ENCODE measurements at regions not wholly inside any gene's neighbourhood (a gene's known extent, or its start where the extent isn't known, plus 50 kb on each side); places are given as distances from the start of the nearest gene placed in this dataset.

GRCh38 chr5:63686181-63686580, 276.1 kb downstream of the HTR1A start:
- Histone ChIP-seq H4K20me1 (ENCODE audit: insufficient read depth) (no peaks in the 10 kb centered on the region), H3K9ac (no peak overlapping the region), H3K79me2 (ENCODE audit: insufficient read depth, low read depth) (no peaks in the 10 kb centered on the region)

GRCh38 chr5:63685454-63685853, 276.8 kb downstream of the HTR1A start:
- no peak overlapping the region for H3K4me3 ChIP-seq (IDR thresholded peaks at IDR 0.05; ENCODE audit: insufficient read depth, low read depth, low read length)
- no peak overlapping the region for H3K27ac ChIP-seq
- no peaks in the 10 kb centered on the region for H3K27me3 ChIP-seq (ENCODE audit: insufficient read depth, low read depth)
- TF ChIP-seq, protein P1, sequence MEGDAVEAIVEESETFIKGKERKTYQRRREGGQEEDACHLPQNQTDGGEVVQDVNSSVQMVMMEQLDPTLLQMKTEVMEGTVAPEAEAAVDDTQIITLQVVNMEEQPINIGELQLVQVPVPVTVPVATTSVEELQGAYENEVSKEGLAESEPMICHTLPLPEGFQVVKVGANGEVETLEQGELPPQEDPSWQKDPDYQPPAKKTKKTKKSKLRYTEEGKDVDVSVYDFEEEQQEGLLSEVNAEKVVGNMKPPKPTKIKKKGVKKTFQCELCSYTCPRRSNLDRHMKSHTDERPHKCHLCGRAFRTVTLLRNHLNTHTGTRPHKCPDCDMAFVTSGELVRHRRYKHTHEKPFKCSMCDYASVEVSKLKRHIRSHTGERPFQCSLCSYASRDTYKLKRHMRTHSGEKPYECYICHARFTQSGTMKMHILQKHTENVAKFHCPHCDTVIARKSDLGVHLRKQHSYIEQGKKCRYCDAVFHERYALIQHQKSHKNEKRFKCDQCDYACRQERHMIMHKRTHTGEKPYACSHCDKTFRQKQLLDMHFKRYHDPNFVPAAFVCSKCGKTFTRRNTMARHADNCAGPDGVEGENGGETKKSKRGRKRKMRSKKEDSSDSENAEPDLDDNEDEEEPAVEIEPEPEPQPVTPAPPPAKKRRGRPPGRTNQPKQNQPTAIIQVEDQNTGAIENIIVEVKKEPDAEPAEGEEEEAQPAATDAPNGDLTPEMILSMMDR (conservative IDR thresholded peaks at IDR 0.05; ENCODE audit: low read depth, low read length) = no peak
- no peaks in the 10 kb centered on the region for H3K4me1 ChIP-seq (ENCODE audit: low read depth, poor library complexity, severe bottlenecking)
- H2AFZ ChIP-seq (ENCODE audit: low read depth) = no peak overlapping the region
- no peak overlapping the region for H3K4me2 ChIP-seq
- no peaks in the 10 kb centered on the region for H4K20me1 ChIP-seq (ENCODE audit: insufficient read depth)
- H3K36me3 ChIP-seq (ENCODE audit: insufficient read depth) = no peaks in the 10 kb centered on the region
- no peak overlapping the region for H3K9ac ChIP-seq
- H3K79me2 ChIP-seq (ENCODE audit: insufficient read depth, low read depth) = no peaks in the 10 kb centered on the region

More at GRCh38 chr5:63686181-63686580, 276.1 kb downstream of the HTR1A start:
- H3K4me3 ChIP-seq (IDR thresholded peaks at IDR 0.05; ENCODE audit: insufficient read depth, low read depth, low read length) = no peak overlapping the region
- H3K27ac ChIP-seq = no peak overlapping the region
- no peaks in the 10 kb centered on the region for H3K36me3 ChIP-seq (ENCODE audit: insufficient read depth)
- H2AFZ ChIP-seq (ENCODE audit: low read depth) = no peak overlapping the region
- H3K27me3 ChIP-seq (ENCODE audit: insufficient read depth, low read depth) = no peaks in the 10 kb centered on the region
- H3K4me2 ChIP-seq = no peak overlapping the region
- H3K4me1 ChIP-seq (ENCODE audit: low read depth, poor library complexity, severe bottlenecking) = no peaks in the 10 kb centered on the region
- TF ChIP-seq, protein P1 (conservative IDR thresholded peaks at IDR 0.05; ENCODE audit: low read depth, low read length) = no peak

GRCh38 chr5:63674881-63675280, 287.4 kb downstream of the HTR1A start:
- H3K27ac ChIP-seq = no peak overlapping the region
- TF ChIP-seq, protein P1 (conservative IDR thresholded peaks at IDR 0.05; ENCODE audit: low read depth, low read length) = no peak
- no peaks in the 10 kb centered on the region for H4K20me1 ChIP-seq (ENCODE audit: insufficient read depth)
- no peaks in the 10 kb centered on the region for H3K27me3 ChIP-seq (ENCODE audit: insufficient read depth, low read depth)
- no peak overlapping the region for H3K9ac ChIP-seq
- no peaks in the 10 kb centered on the region for H3K4me1 ChIP-seq (ENCODE audit: low read depth, poor library complexity, severe bottlenecking)
- no peaks in the 10 kb centered on the region for H3K79me2 ChIP-seq (ENCODE audit: insufficient read depth, low read depth)
- H3K4me2 ChIP-seq = no peak overlapping the region
- no peak overlapping the region for H3K4me3 ChIP-seq (IDR thresholded peaks at IDR 0.05; ENCODE audit: insufficient read depth, low read depth, low read length)
- H2AFZ ChIP-seq (ENCODE audit: low read depth) = no peak overlapping the region
- no peaks in the 10 kb centered on the region for H3K36me3 ChIP-seq (ENCODE audit: insufficient read depth)

- no peak overlapping the region for H3K4me2 ChIP-seq
- H3K36me3 ChIP-seq (ENCODE audit: insufficient read depth) = no peaks in the 10 kb centered on the region
- no peak overlapping the region for H3K4me3 ChIP-seq (IDR thresholded peaks at IDR 0.05; ENCODE audit: insufficient read depth, low read depth, low read length)
- no peaks in the 10 kb centered on the region for H3K4me1 ChIP-seq (ENCODE audit: low read depth, poor library complexity, severe bottlenecking)
- no peaks in the 10 kb centered on the region for H4K20me1 ChIP-seq (ENCODE audit: insufficient read depth)
- H3K9ac ChIP-seq = no peak overlapping the region
- TF ChIP-seq, protein P1 (conservative IDR thresholded peaks at IDR 0.05; ENCODE audit: low read depth, low read length) = no peak
- H3K27me3 ChIP-seq (ENCODE audit: insufficient read depth, low read depth) = no peaks in the 10 kb centered on the region
- H3K79me2 ChIP-seq (ENCODE audit: insufficient read depth, low read depth) = no peaks in the 10 kb centered on the region
- H2AFZ ChIP-seq (ENCODE audit: low read depth) = no peak overlapping the region
- no peak overlapping the region for H3K27ac ChIP-seq
Measured at GRCh38 chr5:63655043-63655442, 307.2 kb downstream of the HTR1A start.
